CD8-positive, alpha-beta memory T cell (primary cell): ENCODE measurements at regions not wholly inside any gene's neighbourhood (a gene's known extent, or its start where the extent isn't known, plus 50 kb on each side); places are given as distances from the start of the nearest gene placed in this dataset.

ENCODE experiments used
- CTCF ChIA-PET: fragments of 350-600 bp; sonication (Branson Sonifier 250); formaldehyde crosslinking; loops from one replicate; lab custom pipeline; 2021; ENCODE audit warnings: antibody characterized with exemption; lab: Charles Lee
- POLR2A ChIA-PET: fragments of 350-600 bp; sonication (Branson Sonifier 250); formaldehyde crosslinking; loops from one replicate; lab custom pipeline; 2021; ENCODE audit warnings: antibody characterized with exemption; lab: Charles Lee
- DNase-seq, 5 donors: peaks; one replicate each; pipeline versions ENCODE4 v3.0.0 to v3.0.0-alpha.2; 2020 to 2022; ENCODE audit warnings: mixed read lengths in 1 of 5
- H3K27ac ChIP-seq: one replicate; pipeline ENCODE4 v1.7.0; 2013; ENCODE audit warnings: low read depth, mild to moderate bottlenecking, low read length, moderate library complexity
- H3K27me3 ChIP-seq: 2 replicates; pipeline ENCODE4 v1.7.0; 2013; ENCODE audit warnings: low read length, mild to moderate bottlenecking; ENCODE audit not compliant: insufficient read depth, poor library complexity, severe bottlenecking
- H3K36me3 ChIP-seq: 2 replicates; pipeline ENCODE4 v1.7.0; 2013; ENCODE audit warnings: mild to moderate bottlenecking, low read length, moderate library complexity; ENCODE audit not compliant: insufficient read depth
- H3K4me1 ChIP-seq: 2 replicates; pipeline ENCODE4 v1.7.0; 2013; ENCODE audit warnings: mild to moderate bottlenecking, low read length, moderate library complexity; ENCODE audit not compliant: insufficient read depth
- H3K4me3 ChIP-seq: 2 replicates; pipeline ENCODE4 v1.7.0; 2013; ENCODE audit warnings: mild to moderate bottlenecking, low read length
- H3K9me3 ChIP-seq: 2 replicates; pipeline ENCODE4 v1.7.0; 2013; ENCODE audit warnings: mild to moderate bottlenecking, low read length
- H3K27ac Mint-ChIP-seq, 8 donors: one replicate each; pipeline ENCODE4 v1.8.0; 2020 to 2021; ENCODE audit warnings: mixed read lengths in 8 of 8, mild to moderate bottlenecking in 6 of 8, inconsistent platforms in 3 of 8, moderate library complexity in 3 of 8
- H3K27me3 Mint-ChIP-seq, 2 donors: one replicate each; pipeline ENCODE4 v1.8.0; 2020 to 2021; ENCODE audit warnings: mixed read lengths in 2 of 2, mild to moderate bottlenecking in 1 of 2, moderate library complexity in 1 of 2
- H3K36me3 Mint-ChIP-seq, 3 donors: one replicate each; pipeline ENCODE4 v1.8.0; 2020 to 2021; ENCODE audit warnings: mixed read lengths in 3 of 3, inconsistent platforms in 1 of 3, mild to moderate bottlenecking in 1 of 3
- H3K4me1 Mint-ChIP-seq, 3 donors: one replicate each; pipeline ENCODE4 v1.8.0; 2020 to 2021; ENCODE audit warnings: mixed read lengths in 3 of 3, inconsistent platforms in 1 of 3, mild to moderate bottlenecking in 1 of 3
- H3K4me3 Mint-ChIP-seq, 7 donors: one replicate each; pipeline ENCODE4 v1.8.0; 2020 to 2021; ENCODE audit warnings: mixed read lengths in 7 of 7, mild to moderate bottlenecking in 6 of 7, moderate library complexity in 4 of 7, inconsistent platforms in 2 of 7
- H3K9me3 Mint-ChIP-seq, 5 donors: one replicate each; pipeline ENCODE4 v1.8.0; 2020 to 2022; ENCODE audit warnings: mixed read lengths in 5 of 5, mild to moderate bottlenecking in 3 of 5, moderate library complexity in 2 of 5, inconsistent platforms in 1 of 5

DNA sequence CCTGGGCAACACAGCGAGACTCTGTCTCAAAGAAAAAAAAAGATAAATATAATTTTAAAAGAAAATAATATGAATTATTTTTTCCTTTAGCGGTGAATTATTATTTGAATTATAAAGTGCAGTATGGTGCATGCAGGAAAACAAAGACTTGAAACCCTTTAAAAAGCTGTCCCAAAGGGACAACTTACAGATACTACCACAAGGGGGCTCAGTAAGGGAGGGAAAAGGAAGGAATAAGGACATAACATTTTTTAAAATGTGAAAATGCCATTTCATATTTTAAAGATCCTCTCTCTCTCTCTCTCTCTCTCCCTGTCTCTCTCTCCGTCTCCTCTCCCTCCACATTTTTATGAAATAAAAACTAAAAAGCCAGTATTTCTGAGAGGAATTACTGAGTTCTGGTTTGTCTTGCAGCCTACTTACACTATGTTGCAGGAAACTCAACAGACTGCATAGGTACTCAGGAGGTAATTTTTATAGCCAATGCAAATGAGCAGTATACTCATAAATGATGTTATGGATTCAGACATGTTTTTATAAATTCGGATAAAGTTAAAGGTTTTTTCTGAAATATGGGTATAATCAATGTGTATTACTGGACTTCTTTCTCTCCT is 455.0 kb upstream of the GJE1 start:
- Mint-ChIP-seq H3K4me1 (peaks cover 1 to 5% (median 4%) of the 10 kb centered on the region in 3 donors), H3K9me3 (no peaks in the 10 kb centered on the region), H3K36me3 (no peaks in the 10 kb centered on the region), H3K27ac (no peak overlapping the region), H3K27me3 (peaks cover 0 to 1% of the 10 kb centered on the region in 2 donors), H3K4me3 (no peak overlapping the region)
- Histone ChIP-seq H3K36me3 (no peaks in the 10 kb centered on the region), H3K27ac (no peak overlapping the region), H3K27me3 (no peaks in the 10 kb centered on the region), H3K4me3 (no peak overlapping the region), H3K4me1 (no peaks in the 10 kb centered on the region), H3K9me3 (no peaks in the 10 kb centered on the region)
- ChIA-PET CTCF (interaction anchor here (1.0 to 1.7 kb wide), 3 partner anchors 398 to 436 kb away, joined by 3 to 9 read pairs (median 5); no protein-coding TSS in a partner anchor), POLR2A (no interaction called here)
- peak in 2 of 5 donors; percentile 17 to 21 for DNase-seq

DNA sequence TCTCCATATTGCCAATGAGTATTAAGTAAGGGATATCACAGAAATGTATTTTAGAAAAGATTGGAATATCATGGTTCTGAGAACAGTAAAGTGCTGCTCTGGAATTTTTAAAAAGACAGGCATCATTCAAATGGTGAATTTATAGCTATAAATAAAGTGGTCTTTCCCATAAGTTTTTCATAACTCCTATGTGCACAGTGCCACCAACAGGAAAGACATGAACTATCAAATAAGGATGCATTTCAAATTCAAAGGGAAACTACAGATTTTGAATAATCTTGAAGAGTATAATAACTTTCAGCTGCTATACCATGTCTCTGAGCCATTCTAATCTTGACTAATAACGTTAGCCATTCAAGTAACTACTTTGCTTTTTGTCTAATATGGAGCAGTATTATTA is 456.8 kb upstream of the GJE1 start:
- H3K36me3 Mint-ChIP-seq, result no peaks in the 10 kb centered on the region
- no peak overlapping the region for H3K27ac Mint-ChIP-seq
- H3K27ac ChIP-seq, result no peak overlapping the region
- ChIA-PET CTCF (no interaction called here), POLR2A (no interaction called here)
- no peak overlapping the region for H3K4me3 ChIP-seq
- peaks cover 1 to 12% of the 10 kb centered on the region in 2 donors for H3K27me3 Mint-ChIP-seq
- H3K36me3 ChIP-seq, result no peaks in the 10 kb centered on the region
- H3K4me3 Mint-ChIP-seq, result no peak overlapping the region
- H3K4me1 Mint-ChIP-seq, result peaks cover 1 to 5% (median 4%) of the 10 kb centered on the region in 3 donors
- H3K9me3 Mint-ChIP-seq, result no peaks in the 10 kb centered on the region
- DNase-seq, result no peak
- no peaks in the 10 kb centered on the region for H3K4me1 ChIP-seq
- H3K9me3 ChIP-seq, result no peaks in the 10 kb centered on the region
- no peaks in the 10 kb centered on the region for H3K27me3 ChIP-seq

DNA sequence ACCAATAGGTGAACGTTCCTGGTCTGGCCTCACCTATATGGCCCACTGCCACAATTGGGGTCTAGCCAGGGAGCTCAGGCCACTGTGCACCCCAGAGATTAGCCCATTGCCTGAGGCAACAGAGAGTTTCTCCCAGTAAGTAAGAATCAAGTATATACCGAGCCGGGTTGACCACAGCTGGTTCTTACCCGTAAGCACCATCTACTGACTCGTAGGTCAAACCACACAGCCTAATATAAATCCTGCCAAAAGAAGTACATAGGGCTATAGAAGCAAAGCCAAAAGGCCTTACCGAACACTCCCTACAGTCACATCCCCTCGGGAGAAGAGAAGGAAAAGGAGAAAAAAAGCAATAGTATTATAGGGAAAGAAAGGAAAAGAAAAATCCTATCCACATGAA is 463.6 kb upstream of the GJE1 start:
- no peak overlapping the region for H3K4me3 Mint-ChIP-seq
- peaks cover 10 to 21% of the 10 kb centered on the region in 2 donors for H3K27me3 Mint-ChIP-seq

DNA sequence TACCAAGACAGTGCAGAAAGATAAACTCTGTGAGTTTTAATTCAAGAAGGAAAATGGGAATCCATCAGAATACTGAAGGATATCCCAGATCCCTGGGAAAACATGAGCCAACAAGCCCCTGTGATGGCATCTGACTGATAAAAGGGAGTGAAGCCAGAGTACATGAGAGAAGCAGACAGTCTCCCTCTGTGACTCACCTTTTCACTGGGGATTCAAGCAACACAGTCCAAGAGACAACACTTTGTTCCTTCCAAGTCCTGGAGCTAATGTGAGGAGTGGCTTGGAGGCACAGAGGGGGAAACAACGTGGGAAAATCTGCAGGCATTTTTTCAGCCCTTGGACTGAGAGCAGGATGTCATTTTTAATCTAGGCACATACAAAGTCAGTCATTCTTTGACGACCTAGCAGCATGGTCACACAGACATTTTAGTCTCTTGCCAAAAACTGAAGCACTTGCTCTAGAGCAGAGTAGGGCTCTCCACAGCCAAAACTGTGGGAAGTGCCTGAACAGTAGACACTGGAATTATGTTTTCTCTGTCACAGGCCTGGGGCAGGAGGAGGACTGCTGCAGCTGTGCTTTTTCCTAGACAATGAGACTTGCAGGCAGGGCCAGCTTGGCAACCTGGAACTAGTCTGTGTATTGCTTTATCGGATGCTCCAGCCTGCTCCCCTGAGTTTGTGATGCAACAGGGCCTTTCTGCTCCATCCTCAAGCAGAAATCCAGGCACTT is 465.0 kb upstream of the GJE1 start:
- Histone ChIP-seq H3K9me3 (no peaks in the 10 kb centered on the region), H3K27me3 (no peaks in the 10 kb centered on the region), H3K4me1 (no peaks in the 10 kb centered on the region), H3K36me3 (no peaks in the 10 kb centered on the region), H3K27ac (no peak overlapping the region), H3K4me3 (no peak overlapping the region)
- Mint-ChIP-seq H3K27ac (no peak overlapping the region), H3K4me1 (no peaks in the 10 kb centered on the region), H3K4me3 (no peak overlapping the region), H3K9me3 (no peaks in the 10 kb centered on the region), H3K27me3 (peaks cover 9 to 21% of the 10 kb centered on the region in 2 donors), H3K36me3 (no peaks in the 10 kb centered on the region)
- DNase-seq, result no peak
- ChIA-PET POLR2A (no interaction called here), CTCF (no interaction called here)

More for the DNA sequence above, 463.6 kb upstream of the GJE1 start:
- ChIA-PET POLR2A (no interaction called here), CTCF (no interaction called here)
- Histone ChIP-seq H3K4me1 (no peaks in the 10 kb centered on the region), H3K9me3 (no peaks in the 10 kb centered on the region), H3K27me3 (no peaks in the 10 kb centered on the region), H3K36me3 (no peaks in the 10 kb centered on the region), H3K27ac (no peak overlapping the region), H3K4me3 (no peak overlapping the region)
- H3K9me3 Mint-ChIP-seq, result no peaks in the 10 kb centered on the region
- no peaks in the 10 kb centered on the region for H3K4me1 Mint-ChIP-seq
- DNase-seq, result no peak
- H3K27ac Mint-ChIP-seq, result no peak overlapping the region
- no peaks in the 10 kb centered on the region for H3K36me3 Mint-ChIP-seq

DNA sequence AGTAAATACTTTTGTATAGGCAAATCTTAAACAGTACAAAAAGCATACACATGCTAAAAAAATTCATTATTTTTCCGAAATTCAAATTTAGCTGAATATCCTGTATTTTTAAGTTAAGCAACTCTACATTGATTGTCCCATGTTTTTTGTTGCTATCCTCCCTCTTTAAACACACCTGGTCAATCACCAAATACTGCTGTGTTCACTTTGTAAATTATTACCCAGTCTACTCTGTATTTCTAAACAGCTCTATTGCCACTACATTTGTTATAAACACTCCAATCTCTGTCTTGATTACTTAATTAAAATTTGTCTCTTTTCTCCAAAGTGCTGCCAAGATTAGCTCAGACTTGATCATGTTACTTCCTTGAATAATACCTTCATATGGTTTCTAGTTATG is 466.5 kb upstream of the GJE1 start:
- POLR2A ChIA-PET, result interaction anchor here (0.6 kb wide), 1 partner anchor 522 kb away, joined by 3 read pairs; no protein-coding TSS in a partner anchor

DNA sequence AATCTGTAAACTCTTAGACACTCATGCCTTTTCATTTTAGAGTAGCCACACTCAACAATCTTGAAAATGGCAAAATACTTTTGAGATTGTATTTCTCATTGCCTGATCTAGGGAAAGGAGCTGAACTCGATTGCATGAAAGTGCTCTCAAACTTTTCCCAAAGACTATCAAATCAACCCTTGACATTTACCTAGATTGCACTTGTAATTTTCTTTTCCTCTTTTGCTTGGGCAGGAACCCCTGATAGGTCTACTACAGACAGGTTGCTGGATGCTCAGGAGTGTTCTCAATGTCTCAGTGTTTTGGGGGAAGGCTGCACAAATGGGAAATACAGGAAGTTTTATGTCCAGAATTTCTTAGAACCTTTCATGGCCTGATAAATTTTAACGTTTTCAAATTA is 468.0 kb upstream of the GJE1 start:
- no peak for DNase-seq
- Histone ChIP-seq H3K27ac (no peak overlapping the region), H3K4me1 (no peaks in the 10 kb centered on the region), H3K9me3 (no peaks in the 10 kb centered on the region), H3K4me3 (no peak overlapping the region), H3K36me3 (no peaks in the 10 kb centered on the region), H3K27me3 (no peaks in the 10 kb centered on the region)
- H3K4me1 Mint-ChIP-seq, result no peaks in the 10 kb centered on the region
- ChIA-PET CTCF (no interaction called here), POLR2A (no interaction called here)
- H3K27ac Mint-ChIP-seq, result no peak overlapping the region
- peaks cover 6% of the 10 kb centered on the region in 2 donors for H3K27me3 Mint-ChIP-seq
- no peaks in the 10 kb centered on the region for H3K9me3 Mint-ChIP-seq
- no peak overlapping the region for H3K4me3 Mint-ChIP-seq
- H3K36me3 Mint-ChIP-seq, result no peaks in the 10 kb centered on the region

More for the DNA sequence above, 466.5 kb upstream of the GJE1 start:
- Mint-ChIP-seq H3K9me3 (no peaks in the 10 kb centered on the region), H3K4me3 (no peak overlapping the region), H3K4me1 (no peaks in the 10 kb centered on the region), H3K36me3 (no peaks in the 10 kb centered on the region), H3K27ac (no peak overlapping the region), H3K27me3 (peaks cover 9 to 11% of the 10 kb centered on the region in 2 donors)
- H3K36me3 ChIP-seq, result no peaks in the 10 kb centered on the region
- no peak overlapping the region for H3K27ac ChIP-seq
- H3K4me1 ChIP-seq, result no peaks in the 10 kb centered on the region
- H3K4me3 ChIP-seq, result no peak overlapping the region
- CTCF ChIA-PET, result no interaction called here
- no peaks in the 10 kb centered on the region for H3K27me3 ChIP-seq
- no peaks in the 10 kb centered on the region for H3K9me3 ChIP-seq
- no peak for DNase-seq

DNA sequence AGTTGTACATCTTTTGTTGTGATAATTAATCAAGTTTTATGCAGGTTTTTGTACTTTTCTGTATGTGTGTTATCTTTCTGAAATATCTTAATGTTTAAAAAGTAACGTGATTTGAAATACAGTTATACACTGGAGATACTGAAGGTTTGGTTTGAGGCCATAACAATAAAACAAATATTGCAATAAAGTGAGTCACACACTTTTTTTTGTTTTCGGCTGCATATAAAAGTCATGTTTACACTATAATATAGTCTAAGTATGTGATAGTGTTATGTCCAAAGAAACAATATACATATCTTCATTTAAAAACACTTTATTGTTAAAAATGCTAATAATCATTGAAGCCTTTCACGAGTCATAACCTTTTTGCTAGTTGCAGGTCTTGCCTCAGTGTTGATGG is 473.1 kb upstream of the GJE1 start:
- ChIA-PET CTCF (no interaction called here), POLR2A (no interaction called here)
- Histone ChIP-seq H3K36me3 (no peaks in the 10 kb centered on the region), H3K27ac (no peak overlapping the region), H3K4me3 (no peak overlapping the region), H3K9me3 (no peaks in the 10 kb centered on the region), H3K4me1 (no peaks in the 10 kb centered on the region), H3K27me3 (no peaks in the 10 kb centered on the region)
- DNase-seq, result no peak
- H3K27ac Mint-ChIP-seq, result no peak overlapping the region
- no peaks in the 10 kb centered on the region for H3K36me3 Mint-ChIP-seq
- H3K4me3 Mint-ChIP-seq, result no peak overlapping the region
- peaks cover 0 to 4% (median 0%) of the 10 kb centered on the region in 5 donors for H3K9me3 Mint-ChIP-seq
- H3K27me3 Mint-ChIP-seq, result peaks cover 4 to 7% of the 10 kb centered on the region in 2 donors
- H3K4me1 Mint-ChIP-seq, result no peaks in the 10 kb centered on the region

DNA sequence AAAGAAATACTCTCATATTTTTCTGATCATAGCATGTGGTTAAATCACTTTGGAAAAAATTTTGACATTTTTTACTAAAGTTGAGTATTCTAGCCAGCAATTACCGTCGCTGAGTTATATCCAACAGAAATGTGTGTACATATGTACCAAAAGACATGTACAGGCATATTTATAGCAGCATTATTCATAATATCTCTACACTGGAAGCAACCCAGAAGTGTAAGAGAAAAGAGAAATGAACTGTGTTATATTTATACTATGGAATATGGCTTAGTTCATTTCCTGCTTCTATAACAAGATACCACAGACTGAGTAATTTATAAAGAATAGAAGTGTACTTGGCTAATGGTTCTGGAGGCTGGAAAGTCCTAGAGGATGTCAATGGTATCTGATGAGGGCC is 474.0 kb upstream of the GJE1 start:
- Histone ChIP-seq H3K4me3 (no peak overlapping the region), H3K9me3 (no peaks in the 10 kb centered on the region), H3K36me3 (no peaks in the 10 kb centered on the region), H3K4me1 (no peaks in the 10 kb centered on the region), H3K27me3 (no peaks in the 10 kb centered on the region), H3K27ac (no peak overlapping the region)
- CTCF ChIA-PET, result no interaction called here
- no peak for DNase-seq
- POLR2A ChIA-PET, result no interaction called here
- H3K27me3 Mint-ChIP-seq, result peaks cover 9 to 11% of the 10 kb centered on the region in 2 donors
- no peak overlapping the region for H3K27ac Mint-ChIP-seq
- H3K9me3 Mint-ChIP-seq, result peaks cover 0 to 4% (median 0%) of the 10 kb centered on the region in 5 donors
- no peak overlapping the region for H3K4me3 Mint-ChIP-seq
- H3K4me1 Mint-ChIP-seq, result no peaks in the 10 kb centered on the region
- no peaks in the 10 kb centered on the region for H3K36me3 Mint-ChIP-seq
